ENCODE measurements at regions not wholly inside any gene's neighbourhood (a gene's known extent, or its start where the extent isn't known, plus 50 kb on each side); places are given as distances from the start of the nearest gene placed in this dataset.

DNA sequence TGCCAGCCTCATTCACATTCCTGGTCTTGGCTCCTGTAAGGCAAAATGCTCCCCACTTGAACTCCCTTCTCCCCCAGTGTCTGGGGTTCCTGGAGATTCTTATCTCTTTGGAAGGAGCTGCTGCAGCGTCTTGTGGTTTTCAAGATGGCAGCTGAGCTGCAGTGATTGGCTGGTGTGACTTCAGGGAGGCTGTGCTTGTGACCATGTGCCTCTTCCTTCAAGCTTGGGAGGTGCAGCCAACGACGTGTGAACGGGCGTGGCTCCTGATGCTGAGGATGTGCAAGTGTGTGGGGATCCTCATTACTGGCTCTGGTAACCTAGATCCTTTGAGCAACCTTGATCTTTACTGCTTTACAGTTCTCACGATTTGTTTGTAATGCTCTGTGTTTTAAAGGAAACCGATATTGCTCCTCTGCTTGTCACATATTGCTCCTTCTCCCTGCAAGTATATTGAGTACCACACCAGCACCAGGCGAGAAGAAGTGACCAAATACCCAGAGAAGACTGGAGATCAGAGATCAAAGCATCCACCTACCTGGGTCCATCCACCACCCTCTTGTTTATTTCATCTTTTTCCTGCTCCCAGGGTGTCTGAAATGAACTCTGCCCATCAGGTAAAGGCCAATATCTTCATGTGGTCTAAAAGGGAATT, 208.5 kb downstream of the FGF9 start:
- Histone ChIP-seq H3K27ac (no peak overlapping the region), H3K9me3 (no peaks in the 10 kb centered on the region), H3K36me3 (no peaks in the 10 kb centered on the region), H3K4me1 (no peaks in the 10 kb centered on the region), H3K27me3 (peaks cover 0 to 7% (median 0%) of the 10 kb centered on the region in 7 donors), H3K4me3 (no peak overlapping the region)
- ATAC-seq (no peak), DNase-seq (no peak)
- intact Hi-C loops (cut with DNase I) = no loop called here
- 83 to 90% methylated on average over 8 of the region's 8 CpGs for WGBS, 2 donors
- TF ChIP-seq, protein P1, sequence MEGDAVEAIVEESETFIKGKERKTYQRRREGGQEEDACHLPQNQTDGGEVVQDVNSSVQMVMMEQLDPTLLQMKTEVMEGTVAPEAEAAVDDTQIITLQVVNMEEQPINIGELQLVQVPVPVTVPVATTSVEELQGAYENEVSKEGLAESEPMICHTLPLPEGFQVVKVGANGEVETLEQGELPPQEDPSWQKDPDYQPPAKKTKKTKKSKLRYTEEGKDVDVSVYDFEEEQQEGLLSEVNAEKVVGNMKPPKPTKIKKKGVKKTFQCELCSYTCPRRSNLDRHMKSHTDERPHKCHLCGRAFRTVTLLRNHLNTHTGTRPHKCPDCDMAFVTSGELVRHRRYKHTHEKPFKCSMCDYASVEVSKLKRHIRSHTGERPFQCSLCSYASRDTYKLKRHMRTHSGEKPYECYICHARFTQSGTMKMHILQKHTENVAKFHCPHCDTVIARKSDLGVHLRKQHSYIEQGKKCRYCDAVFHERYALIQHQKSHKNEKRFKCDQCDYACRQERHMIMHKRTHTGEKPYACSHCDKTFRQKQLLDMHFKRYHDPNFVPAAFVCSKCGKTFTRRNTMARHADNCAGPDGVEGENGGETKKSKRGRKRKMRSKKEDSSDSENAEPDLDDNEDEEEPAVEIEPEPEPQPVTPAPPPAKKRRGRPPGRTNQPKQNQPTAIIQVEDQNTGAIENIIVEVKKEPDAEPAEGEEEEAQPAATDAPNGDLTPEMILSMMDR (IDR thresholded peaks at IDR 0.05) = no peak

DNA sequence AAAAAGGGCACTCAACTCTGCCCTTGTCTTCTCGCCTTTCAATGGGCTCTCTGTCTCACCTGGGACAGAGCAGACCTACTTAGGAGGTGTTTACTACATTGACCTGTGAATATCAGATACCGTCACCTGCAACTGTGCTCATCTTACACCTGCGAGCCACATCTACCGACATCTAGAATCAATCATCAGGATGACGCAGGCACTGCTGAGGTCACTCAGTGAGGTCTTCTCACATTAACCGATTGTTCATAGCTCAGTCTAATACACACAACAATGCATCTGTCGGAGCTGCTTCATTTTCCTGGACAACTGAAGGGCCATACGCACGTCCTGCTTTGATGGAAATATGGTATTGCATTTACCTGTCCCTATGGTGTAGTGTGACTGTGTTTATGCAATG, 211.9 kb downstream of the FGF9 start:
- no peak for DNase-seq
- intact Hi-C loops (cut with DNase I) = no loop called here
- ATAC-seq = no peak

DNA sequence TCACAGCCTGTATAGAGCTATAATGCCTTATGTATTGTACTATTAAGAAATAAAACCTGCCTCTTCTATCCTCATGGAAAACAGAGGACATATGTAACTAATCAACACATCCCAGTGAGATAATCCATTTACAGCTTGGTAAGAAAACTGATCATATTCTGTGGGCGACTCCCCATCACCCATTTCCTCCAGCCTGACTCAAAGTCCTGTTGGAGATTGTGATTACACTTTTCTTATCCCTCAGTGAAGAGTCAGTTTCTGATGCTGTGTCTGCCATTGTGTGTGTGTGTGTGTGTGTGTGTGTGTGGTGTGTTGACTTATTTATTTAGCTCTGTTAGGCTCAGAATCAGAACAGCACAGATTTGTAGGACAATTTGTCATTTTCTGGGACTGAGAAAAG, 212.8 kb downstream of the FGF9 start:
- no peaks in the 10 kb centered on the region for H3K36me3 ChIP-seq
- H3K4me1 ChIP-seq = no peaks in the 10 kb centered on the region
- H3K27me3 ChIP-seq = peaks cover 0 to 7% (median 0%) of the 10 kb centered on the region in 7 donors
- 62 to 72% methylated on average over 1 of the region's 1 CpG for WGBS, 2 donors
- ATAC-seq (no peak), DNase-seq (no peak)
- no peak overlapping the region for H3K27ac ChIP-seq
- intact Hi-C loops (cut with DNase I) = no loop called here
- no peaks in the 10 kb centered on the region for H3K9me3 ChIP-seq
- no peak overlapping the region for H3K4me3 ChIP-seq
- TF ChIP-seq, protein P1 (IDR thresholded peaks at IDR 0.05) = no peak

More for the DNA sequence above, 211.9 kb downstream of the FGF9 start:
- H3K27ac ChIP-seq = no peak overlapping the region
- no peak overlapping the region for H3K4me3 ChIP-seq
- H3K9me3 ChIP-seq = no peaks in the 10 kb centered on the region
- 88 to 89% methylated on average over 9 of the region's 9 CpGs for WGBS, 2 donors
- peaks cover 0 to 7% (median 0%) of the 10 kb centered on the region in 7 donors for H3K27me3 ChIP-seq
- no peaks in the 10 kb centered on the region for H3K4me1 ChIP-seq
- H3K36me3 ChIP-seq = no peaks in the 10 kb centered on the region
- TF ChIP-seq, protein P1 (IDR thresholded peaks at IDR 0.05) = no peak

DNA sequence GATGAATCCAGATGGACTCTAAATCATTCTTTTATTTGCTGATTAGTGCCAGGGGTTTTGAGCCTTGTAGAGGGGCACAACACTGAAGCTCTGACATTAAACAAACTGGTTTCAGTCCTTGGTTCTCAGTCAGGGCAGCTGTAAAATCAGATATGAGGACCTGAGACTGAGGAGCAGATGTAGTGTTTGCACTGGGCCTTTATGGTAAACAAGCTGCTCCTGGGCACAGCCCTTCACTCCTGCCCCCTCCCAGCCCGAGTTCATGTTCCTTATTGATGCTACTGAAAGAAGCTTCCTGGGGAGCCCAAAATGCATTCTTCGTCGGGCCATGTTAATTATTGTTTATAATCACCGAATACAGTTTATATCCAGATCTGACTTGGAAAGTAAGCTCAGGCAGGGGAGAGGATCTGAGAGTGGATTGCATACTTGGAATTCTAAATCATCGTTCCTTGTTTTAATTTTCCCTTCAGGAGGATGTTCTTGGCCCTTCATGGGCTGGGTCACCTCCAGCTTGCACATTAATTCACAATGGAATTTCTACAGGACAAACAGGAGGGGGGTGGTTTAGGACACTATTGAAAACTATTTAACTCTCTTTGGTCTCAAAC, 213.5 kb downstream of the FGF9 start:
- Histone ChIP-seq H3K4me1 (no peaks in the 10 kb centered on the region), H3K27ac (no peak overlapping the region), H3K36me3 (no peaks in the 10 kb centered on the region), H3K27me3 (peaks cover 0 to 5% (median 0%) of the 10 kb centered on the region in 7 donors), H3K4me3 (no peak overlapping the region), H3K9me3 (no peaks in the 10 kb centered on the region)
- WGBS, 2 donors = 75 to 85% methylated on average over 5 of the region's 5 CpGs
- TF ChIP-seq, protein P1 (IDR thresholded peaks at IDR 0.05) = no peak
- DNase-seq = no peak
- intact Hi-C loops (cut with DNase I) = no loop called here
- no peak for ATAC-seq
